ENCODE measurements at regions not wholly inside any gene's neighbourhood (a gene's known extent, or its start where the extent isn't known, plus 50 kb on each side); places are given as distances from the start of the nearest gene placed in this dataset.
A peak's percentile ranks its signal among the peaks of the same experiment; 100 is the strongest.

GRCh38 chr3:146845361-146845760, 240.2 kb upstream of the PLSCR5 start:
- no peak for DNase-seq (ENCODE audit: low read depth)
- H3K4me3 ChIP-seq (ENCODE audit: low read depth, low read length), result no peak overlapping the region
- no peak for TF ChIP-seq CTCF (conservative IDR thresholded peaks at IDR 0.05; ENCODE audit: low read depth, low read length)

- TF ChIP-seq CTCF (conservative IDR thresholded peaks at IDR 0.05; ENCODE audit: low read depth, low read length), result no peak
- H3K4me3 ChIP-seq (ENCODE audit: low read depth, low read length), result no peak overlapping the region
- DNase-seq (ENCODE audit: low read depth), result no peak
These were observed 238.3 kb upstream of the PLSCR5 start for GRCh38 chr3:146843476-146843875.

DNA sequence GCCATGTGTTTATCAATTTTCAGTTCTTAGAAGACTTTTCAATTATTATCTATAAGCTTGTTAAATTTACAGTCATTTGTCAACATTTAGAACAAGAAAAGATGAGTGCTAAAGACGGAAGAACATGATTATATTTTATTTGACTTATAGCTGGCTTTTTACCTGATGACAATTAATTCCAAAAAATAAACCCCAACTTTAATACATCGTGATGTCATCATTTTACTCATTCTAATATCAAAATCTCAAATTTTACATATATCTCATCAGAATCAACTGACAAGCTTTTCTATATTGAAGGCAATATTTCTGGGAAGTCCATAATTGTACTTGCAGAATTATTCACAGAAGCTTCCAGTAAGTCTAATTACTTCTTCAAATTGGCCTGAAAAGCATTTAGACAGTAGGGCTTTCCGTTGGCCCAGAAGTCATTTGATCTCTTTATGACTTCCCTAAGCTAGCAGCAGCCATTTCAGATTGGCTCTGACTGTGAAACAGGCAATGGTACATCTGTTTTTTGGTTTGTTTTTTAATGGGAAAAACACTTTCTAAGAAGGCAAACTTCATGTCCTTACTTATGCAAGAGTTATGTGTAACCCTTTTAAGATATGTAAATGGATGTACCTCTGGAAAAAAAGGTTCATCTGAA, 234.7 kb upstream of the PLSCR5 start:
- DNase-seq (ENCODE audit: low read depth), result no peak
- TF ChIP-seq CTCF (conservative IDR thresholded peaks at IDR 0.05; ENCODE audit: low read depth, low read length), result no peak
- H3K4me3 ChIP-seq (ENCODE audit: low read depth, low read length), result no peak overlapping the region

- no peak for DNase-seq (ENCODE audit: low read depth)
- H3K4me3 ChIP-seq (ENCODE audit: low read depth, low read length), result no peak overlapping the region
- no peak for TF ChIP-seq CTCF (conservative IDR thresholded peaks at IDR 0.05; ENCODE audit: low read depth, low read length)
These were observed 233.1 kb upstream of the PLSCR5 start for GRCh38 chr3:146838221-146838620.

DNA sequence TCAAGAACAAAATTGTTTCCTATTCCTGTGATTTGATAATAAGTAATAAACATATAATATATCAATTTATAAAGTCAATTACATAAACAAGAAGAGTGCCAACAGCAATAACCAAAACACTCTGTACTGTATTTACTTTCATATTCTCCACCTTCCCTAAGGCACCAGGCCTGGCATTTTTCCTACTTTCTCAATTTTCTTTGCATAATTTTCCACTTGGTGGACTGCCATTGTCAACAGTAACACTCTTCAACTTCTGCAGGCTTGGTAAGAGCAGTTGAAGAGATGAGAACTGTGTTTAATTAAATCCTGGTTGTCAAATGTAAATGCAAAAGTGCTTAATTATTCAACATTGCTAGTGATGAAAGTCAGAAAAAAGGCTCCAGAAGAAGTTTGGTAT, 229.8 kb upstream of the PLSCR5 start:
- TF ChIP-seq CTCF (conservative IDR thresholded peaks at IDR 0.05; ENCODE audit: low read depth, low read length), result no peak
- DNase-seq (ENCODE audit: low read depth), result peak; percentile 35
- no peak overlapping the region for H3K4me3 ChIP-seq (ENCODE audit: low read depth, low read length)

GRCh38 chr3:146832857-146833458, 227.8 kb upstream of the PLSCR5 start:
- H3K4me3 ChIP-seq (ENCODE audit: low read depth, low read length), result no peak overlapping the region
- no peak for TF ChIP-seq CTCF (conservative IDR thresholded peaks at IDR 0.05; ENCODE audit: low read depth, low read length)
- DNase-seq (ENCODE audit: low read depth), result no peak

GRCh38 chr3:146831659-146832058, 226.5 kb upstream of the PLSCR5 start:
- TF ChIP-seq CTCF (conservative IDR thresholded peaks at IDR 0.05; ENCODE audit: low read depth, low read length), result no peak
- DNase-seq (ENCODE audit: low read depth), result no peak
- no peak overlapping the region for H3K4me3 ChIP-seq (ENCODE audit: low read depth, low read length)
